ENCODE measurements at regions not wholly inside any gene's neighbourhood (a gene's known extent, or its start where the extent isn't known, plus 50 kb on each side); places are given as distances from the start of the nearest gene placed in this dataset.

DNA sequence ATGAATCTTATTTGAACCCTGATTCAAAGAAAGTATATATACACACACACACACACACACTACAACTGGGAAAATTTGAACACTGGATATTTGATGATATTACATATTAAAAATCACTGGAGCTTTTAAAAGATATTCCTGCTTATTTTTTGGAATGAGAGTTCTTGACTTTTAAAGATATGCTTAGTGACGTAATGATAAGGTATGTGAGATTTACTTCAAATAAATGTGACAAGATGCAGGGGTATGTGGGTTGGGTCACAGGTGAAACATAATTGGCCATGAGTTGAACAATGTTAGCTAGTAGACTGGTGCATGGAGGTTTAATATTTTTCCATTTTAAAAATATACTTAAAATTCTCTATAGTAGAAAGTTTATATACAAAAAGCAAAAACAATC lies 258.6 kb downstream of the CBLN4 start:
- no peak for DNase-seq (ENCODE audit: low read depth)
- no peak for TF ChIP-seq CTCF (conservative IDR thresholded peaks at IDR 0.05; ENCODE audit: low read depth, low read length)

DNA sequence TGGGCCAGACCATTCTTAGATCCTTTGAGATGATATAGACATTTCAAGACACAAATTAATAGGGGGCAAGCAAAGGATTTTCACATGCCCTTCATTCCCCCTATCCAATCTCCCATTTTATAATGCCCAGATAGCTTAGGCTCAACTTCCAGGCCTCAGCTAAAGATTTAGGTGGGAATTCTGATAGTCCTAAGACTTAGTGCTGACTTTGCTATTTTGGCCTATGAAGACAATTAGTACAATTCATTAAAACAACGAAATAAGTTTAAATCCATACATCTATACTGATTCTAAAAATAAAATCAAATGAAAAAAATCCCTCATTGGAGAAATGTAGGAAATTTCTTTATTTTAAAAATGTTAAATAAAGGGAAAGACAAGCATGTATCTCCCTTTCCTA lies 259.5 kb downstream of the CBLN4 start:
- no peak for DNase-seq (ENCODE audit: low read depth)
- TF ChIP-seq CTCF (conservative IDR thresholded peaks at IDR 0.05; ENCODE audit: low read depth, low read length): no peak
- H3K4me3 ChIP-seq (ENCODE audit: low read depth, low read length): no peak overlapping the region

More for the DNA sequence above, 258.6 kb downstream of the CBLN4 start:
- H3K4me3 ChIP-seq (ENCODE audit: low read depth, low read length): no peak overlapping the region

DNA sequence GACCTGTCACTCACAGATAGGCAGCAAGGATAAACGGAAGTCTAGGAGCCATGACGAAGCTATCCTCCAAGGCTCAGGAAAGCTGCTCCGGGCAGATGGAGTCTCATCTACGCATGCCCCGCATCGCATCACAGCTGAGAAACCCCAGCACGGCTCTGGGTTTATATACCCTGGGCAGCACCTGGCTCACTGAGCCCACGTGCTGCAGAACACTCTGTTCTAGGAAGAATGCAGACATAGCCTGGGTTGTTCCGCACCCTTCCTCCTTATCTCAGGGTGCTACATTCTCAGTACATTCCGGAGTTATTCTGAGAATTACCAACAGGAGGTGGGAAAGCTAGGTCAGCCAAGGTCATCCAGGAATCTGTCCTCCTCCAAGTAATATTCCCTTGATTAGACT lies 260.4 kb downstream of the CBLN4 start:
- no peak for TF ChIP-seq CTCF (conservative IDR thresholded peaks at IDR 0.05; ENCODE audit: low read depth, low read length)
- DNase-seq (ENCODE audit: low read depth): no peak
- H3K4me3 ChIP-seq (ENCODE audit: low read depth, low read length): no peak overlapping the region

GRCh38 chr20:55741801-55742200 lies 263.5 kb downstream of the CBLN4 start:
- no peak for DNase-seq (ENCODE audit: low read depth)
- no peak overlapping the region for H3K4me3 ChIP-seq (ENCODE audit: low read depth, low read length)
- TF ChIP-seq CTCF (conservative IDR thresholded peaks at IDR 0.05; ENCODE audit: low read depth, low read length): no peak

DNA sequence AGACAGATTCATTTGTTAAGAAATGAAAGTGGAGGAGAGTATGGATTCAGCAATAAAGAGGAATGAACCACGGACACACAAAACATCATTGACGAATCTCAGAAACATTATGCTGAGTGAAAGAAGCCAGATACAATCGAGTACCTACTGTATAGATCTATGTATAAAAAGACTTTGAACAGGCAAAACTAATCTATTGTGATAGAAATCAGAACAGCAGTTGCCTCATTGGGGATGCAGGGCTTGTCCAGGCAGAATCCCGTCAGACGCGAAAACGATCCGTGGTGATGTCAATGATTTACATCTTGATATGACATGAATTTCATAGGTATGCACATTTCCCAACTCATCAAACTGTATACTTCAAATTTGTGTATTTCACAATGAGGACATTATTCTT lies 265.2 kb downstream of the CBLN4 start:
- TF ChIP-seq CTCF (conservative IDR thresholded peaks at IDR 0.05; ENCODE audit: low read depth, low read length): no peak
- no peak overlapping the region for H3K4me3 ChIP-seq (ENCODE audit: low read depth, low read length)
- no peak for DNase-seq (ENCODE audit: low read depth)

DNA sequence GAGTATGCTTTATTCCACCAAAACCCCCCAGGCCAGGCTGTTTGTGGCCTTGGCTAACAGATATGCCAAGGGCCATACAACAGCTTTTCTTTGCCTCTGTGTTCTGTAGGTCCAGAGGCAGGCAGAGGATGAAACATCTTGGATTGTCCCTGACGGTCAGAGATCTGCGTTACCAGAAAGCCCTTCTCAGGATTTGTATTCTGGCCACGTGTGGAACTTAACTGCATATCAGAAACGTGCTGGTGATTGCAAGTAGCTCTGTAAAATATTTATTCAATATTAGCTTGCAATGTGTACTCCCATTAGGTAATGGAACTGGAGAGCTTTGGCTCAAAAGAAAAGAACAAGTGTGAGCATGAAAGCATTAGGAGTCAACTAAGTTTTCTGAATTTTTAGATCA lies 275.0 kb downstream of the CBLN4 start:
- TF ChIP-seq CTCF (conservative IDR thresholded peaks at IDR 0.05; ENCODE audit: low read depth, low read length): no peak
- no peak overlapping the region for H3K4me3 ChIP-seq (ENCODE audit: low read depth, low read length)
- no peak for DNase-seq (ENCODE audit: low read depth)

DNA sequence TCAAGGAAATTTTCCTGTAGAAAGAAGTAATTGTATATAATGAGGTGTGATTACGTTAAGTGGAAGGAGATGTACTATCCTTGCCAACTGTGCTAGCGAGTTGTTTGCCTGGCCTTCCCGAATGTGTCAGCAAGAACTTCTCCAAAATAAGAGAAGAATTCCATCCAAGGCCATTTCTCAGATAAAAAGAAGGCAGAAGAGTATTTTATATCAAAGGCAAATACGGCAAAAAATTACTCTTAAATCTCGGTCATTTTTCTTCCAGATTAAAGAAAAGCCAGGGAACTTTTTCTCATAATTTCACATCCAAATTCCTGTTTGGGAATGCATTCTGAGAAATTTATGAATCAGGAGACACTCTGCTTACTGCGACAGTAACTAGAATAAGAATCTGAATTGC lies 290.6 kb downstream of the CBLN4 start:
- no peak for DNase-seq (ENCODE audit: low read depth)
- TF ChIP-seq CTCF (conservative IDR thresholded peaks at IDR 0.05; ENCODE audit: low read depth, low read length): no peak
- H3K4me3 ChIP-seq (ENCODE audit: low read depth, low read length): no peak overlapping the region

Data from epithelial cell of proximal tubule (primary cell).